GM10248 (cell line): ENCODE measurements at regions not wholly inside any gene's neighbourhood (a gene's known extent, or its start where the extent isn't known, plus 50 kb on each side); places are given as distances from the start of the nearest gene placed in this dataset.

Experiments used
- CTCF ChIA-PET: fragments of 300-600 bp; sonication (Branson Sonifier 250); formaldehyde crosslinking; extraction: SDS; loops from one replicate; lab custom pipeline; 2021; ENCODE audit warnings: antibody characterized with exemption; lab: Yijun Ruan, JAX
- POLR2A ChIA-PET: fragments of 350-650 bp; sonication (Branson Sonifier 250); formaldehyde crosslinking; extraction: SDS; loops from one replicate; lab custom pipeline; 2020; ENCODE audit warnings: antibody characterized with exemption; lab: Yijun Ruan, JAX
- DNase-seq: peaks from one replicate; pipeline ENCODE4 v3.0.0; 2012; ENCODE audit errors: extremely low spot score
- CTCF ChIP-seq: IDR thresholded peaks from 2 replicates; pipeline ENCODE4 v1.5.1; 2012; ENCODE audit warnings: mild to moderate bottlenecking, low read depth; ENCODE audit errors: extremely low read depth, missing control alignments, control extremely low read depth

DNA sequence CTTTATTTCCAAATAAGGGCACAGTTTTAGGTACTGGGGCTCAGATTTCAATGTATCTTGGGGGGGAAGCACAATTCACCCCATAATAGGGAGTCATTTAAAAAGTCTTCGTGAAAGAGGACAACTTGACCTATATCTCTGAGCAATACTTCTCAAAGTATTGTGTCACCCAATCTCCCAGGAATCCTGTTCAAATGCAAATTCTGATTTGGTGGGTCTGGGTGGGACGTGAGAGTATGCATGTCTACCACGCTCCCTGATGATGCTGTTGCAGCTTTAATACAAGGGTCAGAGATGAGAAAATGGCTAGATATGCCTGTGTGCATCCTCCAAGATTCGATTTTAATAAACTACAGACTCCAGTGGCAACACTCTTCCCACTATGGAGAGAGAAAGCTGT lies 514.8 kb downstream of the BCOR start:
- ChIA-PET CTCF (interaction anchor here (1.2 kb wide), 1 partner anchor 321 kb away, joined by 3 read pairs; no protein-coding TSS in a partner anchor), POLR2A (no interaction called here)
- TF ChIP-seq CTCF, result no peak
- DNase-seq, result no peak

DNA sequence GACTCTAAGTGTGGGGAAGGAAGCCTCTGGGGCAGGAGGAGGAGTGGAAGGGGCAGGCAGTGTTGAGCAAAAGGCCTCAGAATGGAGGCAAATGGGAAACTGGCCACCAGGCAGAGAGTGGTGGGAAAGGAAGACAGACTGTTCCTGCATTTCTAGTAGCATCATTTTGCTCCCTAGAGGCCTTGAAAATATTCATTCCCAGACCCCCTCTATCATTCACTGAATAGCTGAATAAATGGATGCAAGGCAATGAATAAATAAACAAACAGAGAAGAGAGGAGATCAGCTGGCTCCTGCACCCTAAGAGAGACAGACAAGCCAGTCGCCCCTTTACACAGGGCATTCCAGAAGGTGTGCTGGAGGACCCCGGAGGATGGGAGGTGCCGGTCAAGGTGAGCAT lies 511.9 kb downstream of the BCOR start:
- ChIA-PET POLR2A (no interaction called here), CTCF (no interaction called here)
- no peak for TF ChIP-seq CTCF
- no peak for DNase-seq

- ChIA-PET CTCF (no interaction called here), POLR2A (no interaction called here)
- no peak for TF ChIP-seq CTCF
- DNase-seq, result no peak
These were observed 511.4 kb downstream of the BCOR start for GRCh38 chrX:39586359-39586758.

DNA sequence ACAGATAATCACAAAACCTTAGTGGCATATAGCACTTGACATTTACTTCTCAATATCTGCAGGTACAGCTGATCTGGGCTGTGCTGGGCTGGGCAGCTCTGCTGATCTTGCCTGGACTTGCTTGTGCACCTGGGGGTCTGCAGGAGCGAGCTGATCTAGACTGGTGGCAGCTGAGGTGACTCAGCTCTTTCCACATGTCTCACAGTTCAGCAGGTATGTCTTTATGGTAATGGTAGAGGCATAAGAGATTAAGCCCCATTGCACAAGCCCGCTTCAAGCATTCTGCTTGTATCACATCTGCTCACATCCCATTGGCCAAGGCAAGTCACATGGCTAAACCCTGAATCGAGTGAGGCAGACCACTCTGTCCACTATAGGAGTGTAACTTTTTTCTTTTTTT lies 506.7 kb downstream of the BCOR start:
- no peak for TF ChIP-seq CTCF
- POLR2A ChIA-PET, result no interaction called here
- DNase-seq, result no peak
- CTCF ChIA-PET, result no interaction called here

DNA sequence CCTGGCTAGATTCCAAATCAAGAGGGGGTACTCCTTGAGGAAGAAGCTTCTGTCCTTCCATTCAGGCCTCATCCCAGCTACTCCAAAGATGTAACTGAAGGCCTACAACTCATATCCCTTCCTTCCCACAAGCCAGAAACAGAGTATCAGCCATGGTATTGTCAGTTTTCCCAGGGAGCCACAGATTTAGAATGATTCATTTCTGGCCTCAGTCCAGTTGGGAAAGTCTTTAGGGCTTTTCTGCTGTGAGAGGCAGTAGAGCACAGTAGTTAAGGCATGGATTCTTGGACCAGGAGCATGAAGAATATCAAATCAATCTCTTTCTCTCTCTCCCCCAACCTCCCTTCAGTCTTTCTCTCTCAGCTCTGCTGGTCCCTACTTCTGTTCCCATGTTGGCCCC lies 505.0 kb downstream of the BCOR start:
- no peak for TF ChIP-seq CTCF
- DNase-seq, result no peak
- ChIA-PET POLR2A (no interaction called here), CTCF (no interaction called here)

DNA sequence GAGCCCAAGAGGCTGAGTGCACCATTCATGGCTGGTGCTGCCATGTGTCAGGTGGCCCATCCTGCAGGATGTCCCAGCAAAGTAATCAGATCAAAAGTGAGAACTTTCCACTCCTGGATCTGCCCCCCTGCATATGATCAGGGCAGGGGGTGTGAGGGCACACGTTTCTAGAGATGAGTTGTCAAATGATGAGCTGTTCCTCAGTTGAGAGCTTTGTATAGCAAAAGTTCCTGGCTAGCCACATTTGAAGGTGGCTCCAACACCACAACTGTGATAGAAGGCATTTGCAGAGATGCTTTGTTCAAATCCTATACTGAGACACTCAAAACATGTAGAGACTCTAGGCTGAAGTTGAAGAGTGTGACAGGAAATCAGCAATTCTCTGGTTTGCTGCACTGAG lies 501.8 kb downstream of the BCOR start:
- TF ChIP-seq CTCF, result no peak
- POLR2A ChIA-PET, result no interaction called here
- no peak for DNase-seq
- CTCF ChIA-PET, result no interaction called here

DNA sequence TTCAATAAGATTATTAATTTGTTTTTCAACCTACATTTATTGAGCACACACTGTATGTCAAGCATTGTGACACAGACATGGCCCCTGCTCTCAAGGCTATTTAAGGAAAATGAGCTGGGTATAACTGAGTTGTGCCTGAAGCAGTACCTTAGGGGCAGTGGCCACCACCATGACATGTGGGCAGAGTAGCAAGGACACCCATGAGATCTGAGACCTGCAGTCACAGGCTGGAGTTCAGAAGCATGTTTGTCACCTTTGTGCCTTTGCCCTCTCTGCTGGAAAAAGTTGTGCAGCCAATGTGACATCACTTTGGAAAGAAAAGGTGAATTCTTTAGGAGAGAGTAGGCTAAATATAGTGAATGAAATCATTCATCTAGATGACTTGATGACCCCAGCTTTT lies 501.3 kb downstream of the BCOR start:
- CTCF ChIA-PET, result no interaction called here
- TF ChIP-seq CTCF, result no peak

More for the DNA sequence above, 501.3 kb downstream of the BCOR start:
- DNase-seq, result no peak
- POLR2A ChIA-PET, result no interaction called here
